ENCODE measurements at regions not wholly inside any gene's neighbourhood (a gene's known extent, or its start where the extent isn't known, plus 50 kb on each side); places are given as distances from the start of the nearest gene placed in this dataset.

- DNase-seq (ENCODE audit: low read depth in 1 of 2, low spot score in 1 of 2), result no peak
Observed at GRCh38 chr2:144248350-144249034, 271.4 kb downstream of the ZEB2 start.

- DNase-seq (ENCODE audit: low read depth in 1 of 2, low spot score in 1 of 2), result no peak
Observed at GRCh38 chr2:144244938-144245337, 275.0 kb downstream of the ZEB2 start.

GRCh38 chr2:144242311-144242710 is 277.6 kb downstream of the ZEB2 start:
- no peak for DNase-seq (ENCODE audit: low read depth in 1 of 2, low spot score in 1 of 2)

- DNase-seq (ENCODE audit: low read depth in 1 of 2, low spot score in 1 of 2), result no peak
Observed at GRCh38 chr2:144241801-144242200, 278.1 kb downstream of the ZEB2 start.

- DNase-seq (ENCODE audit: low read depth in 1 of 2, low spot score in 1 of 2), result no peak
Observed at GRCh38 chr2:144240656-144241339, 279.1 kb downstream of the ZEB2 start.

- DNase-seq (ENCODE audit: low read depth in 1 of 2, low spot score in 1 of 2), result no peak
Observed at GRCh38 chr2:144239726-144240125, 280.2 kb downstream of the ZEB2 start.

GRCh38 chr2:144239306-144239705 is 280.6 kb downstream of the ZEB2 start:
- no peak for DNase-seq (ENCODE audit: low read depth in 1 of 2, low spot score in 1 of 2)

- no peak for DNase-seq (ENCODE audit: low read depth in 1 of 2, low spot score in 1 of 2)
Observed at GRCh38 chr2:144237830-144238627, 281.9 kb downstream of the ZEB2 start.

GRCh38 chr2:144237108-144237507 is 282.8 kb downstream of the ZEB2 start:
- no peak for DNase-seq (ENCODE audit: low read depth in 1 of 2, low spot score in 1 of 2)

- DNase-seq (ENCODE audit: low read depth in 1 of 2, low spot score in 1 of 2), result no peak
Observed at GRCh38 chr2:144235050-144235449, 284.9 kb downstream of the ZEB2 start.

GRCh38 chr2:144234542-144234871 is 285.4 kb downstream of the ZEB2 start:
- DNase-seq (ENCODE audit: low read depth in 1 of 2, low spot score in 1 of 2), result no peak

- DNase-seq (ENCODE audit: low read depth in 1 of 2, low spot score in 1 of 2), result no peak
Observed at GRCh38 chr2:144233733-144234541, 286.0 kb downstream of the ZEB2 start.

GRCh38 chr2:144233317-144233716 is 286.6 kb downstream of the ZEB2 start:
- no peak for DNase-seq (ENCODE audit: low read depth in 1 of 2, low spot score in 1 of 2)

- DNase-seq (ENCODE audit: low read depth in 1 of 2, low spot score in 1 of 2), result no peak
Observed at GRCh38 chr2:144230448-144231085, 289.4 kb downstream of the ZEB2 start.

- no peak for DNase-seq (ENCODE audit: low read depth in 1 of 2, low spot score in 1 of 2)
Observed at GRCh38 chr2:144230033-144230432, 289.9 kb downstream of the ZEB2 start.

GRCh38 chr2:144229296-144229695 is 290.6 kb downstream of the ZEB2 start:
- no peak for DNase-seq (ENCODE audit: low read depth in 1 of 2, low spot score in 1 of 2)

GRCh38 chr2:144227427-144228105 is 292.4 kb downstream of the ZEB2 start:
- no peak for DNase-seq (ENCODE audit: low read depth in 1 of 2, low spot score in 1 of 2)

GRCh38 chr2:144225076-144225475 is 294.8 kb downstream of the ZEB2 start:
- DNase-seq (ENCODE audit: low read depth in 1 of 2, low spot score in 1 of 2), result no peak

- no peak for DNase-seq (ENCODE audit: low read depth in 1 of 2, low spot score in 1 of 2)
Observed at GRCh38 chr2:144224472-144224871, 295.4 kb downstream of the ZEB2 start.

GRCh38 chr2:144219979-144220378 is 299.9 kb downstream of the ZEB2 start:
- DNase-seq (ENCODE audit: low read depth in 1 of 2, low spot score in 1 of 2), result no peak
